HG03097 (cell line): ENCODE measurements at regions not wholly inside any gene's neighbourhood (a gene's known extent, or its start where the extent isn't known, plus 50 kb on each side); places are given as distances from the start of the nearest gene placed in this dataset.
"Not testable (repeated sequence)": the region's sequence is repeated elsewhere in the genome, so short reads cannot be mapped to it uniquely, and the experiment has no call there.

Experiments used
- ATAC-seq: cut with Tn5 transposase; IDR thresholded peaks from one replicate; pipeline ENCODE4 v1.9.1; 2021; ENCODE audit not compliant: unreplicated experiment, low FRiP score

DNA sequence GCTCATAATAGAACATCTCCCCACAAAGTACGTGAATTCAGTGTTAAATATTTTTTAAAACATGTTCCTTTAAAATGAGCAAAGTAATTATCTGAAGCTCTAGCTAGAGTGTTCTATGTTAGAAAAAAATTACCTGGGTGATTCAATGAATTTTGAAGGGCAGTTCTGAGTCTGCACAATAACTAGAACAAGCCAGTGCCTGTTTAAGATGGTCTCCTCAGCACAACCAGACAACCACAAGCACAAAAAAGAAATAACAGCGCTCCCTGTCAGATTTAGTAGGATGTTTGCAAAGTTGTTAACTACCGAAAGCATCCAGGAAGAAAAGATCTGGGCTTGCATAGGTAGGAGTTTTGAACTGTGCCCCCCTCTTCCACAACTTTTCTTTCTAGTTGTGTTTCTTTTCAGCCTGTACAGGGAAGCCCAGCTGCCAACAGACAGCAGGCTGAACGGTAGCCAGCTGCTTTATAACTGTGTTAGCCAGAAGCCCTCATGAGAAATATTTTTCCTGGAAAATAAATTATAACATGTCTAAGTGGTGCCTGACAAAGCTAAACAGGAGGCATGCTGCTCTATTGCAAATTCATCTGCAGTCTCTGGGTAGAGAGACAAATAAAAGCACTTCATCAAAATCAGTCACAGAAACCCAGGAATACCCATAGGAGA, 1026.9 kb downstream of the MAT2B start:
- no peak for ATAC-seq

DNA sequence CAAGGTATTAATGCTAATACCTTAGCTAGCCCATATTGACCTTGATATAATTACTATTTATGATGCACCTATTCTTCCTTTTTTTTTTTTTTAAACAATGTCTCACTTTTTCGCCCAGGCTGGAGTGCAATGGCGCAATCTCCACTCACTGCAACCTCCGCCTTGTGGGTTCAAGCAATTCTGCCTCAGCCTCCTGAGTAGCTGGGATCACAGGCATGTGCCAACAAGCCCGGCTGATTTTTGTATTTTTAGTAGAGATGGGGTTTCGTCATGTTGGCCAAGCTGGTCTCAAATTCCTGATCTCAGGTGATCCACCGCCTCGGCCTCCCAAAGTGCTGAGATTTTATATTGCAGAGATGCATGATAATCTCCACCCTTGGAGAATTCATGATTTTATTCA, 1028.0 kb downstream of the MAT2B start:
- ATAC-seq = not testable (repeated sequence)

DNA sequence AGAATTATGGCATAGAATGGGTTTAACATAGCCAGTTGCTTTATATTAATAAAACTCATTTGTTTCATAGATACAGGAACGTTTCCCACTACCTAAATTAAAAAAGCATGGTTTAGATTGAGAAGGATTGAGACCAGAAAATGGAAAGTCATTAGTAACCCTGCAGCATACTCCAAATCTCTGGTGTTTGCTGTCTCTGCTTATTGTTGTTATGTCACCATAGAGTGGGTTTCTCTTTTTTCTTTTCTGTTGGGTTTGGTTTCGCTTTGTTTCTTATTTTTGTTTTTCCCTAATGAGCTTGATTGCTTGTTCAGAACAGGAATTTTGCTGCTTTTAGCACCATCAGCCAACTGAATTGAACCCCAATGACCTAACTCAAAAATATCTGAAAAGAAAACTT, 1034.8 kb downstream of the MAT2B start:
- no peak for ATAC-seq

DNA sequence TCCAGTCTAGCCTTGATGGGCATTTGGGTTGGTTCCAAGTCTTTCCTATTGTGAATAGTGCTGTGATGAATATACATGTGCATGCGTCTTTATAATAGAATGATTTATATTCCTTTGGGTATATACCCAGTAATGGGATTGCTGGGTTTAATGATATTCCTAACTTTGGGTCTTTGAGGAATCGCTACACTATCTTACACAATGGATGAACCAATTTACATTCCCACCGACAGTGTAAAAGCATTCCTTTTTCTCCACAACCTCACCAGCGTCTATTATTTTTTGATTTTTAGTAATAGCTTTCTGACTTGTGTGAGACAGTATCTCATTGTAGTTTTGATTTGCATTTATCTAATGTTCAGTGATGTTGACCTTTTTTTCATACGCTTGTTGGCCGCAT, 1040.1 kb downstream of the MAT2B start:
- no peak for ATAC-seq

DNA sequence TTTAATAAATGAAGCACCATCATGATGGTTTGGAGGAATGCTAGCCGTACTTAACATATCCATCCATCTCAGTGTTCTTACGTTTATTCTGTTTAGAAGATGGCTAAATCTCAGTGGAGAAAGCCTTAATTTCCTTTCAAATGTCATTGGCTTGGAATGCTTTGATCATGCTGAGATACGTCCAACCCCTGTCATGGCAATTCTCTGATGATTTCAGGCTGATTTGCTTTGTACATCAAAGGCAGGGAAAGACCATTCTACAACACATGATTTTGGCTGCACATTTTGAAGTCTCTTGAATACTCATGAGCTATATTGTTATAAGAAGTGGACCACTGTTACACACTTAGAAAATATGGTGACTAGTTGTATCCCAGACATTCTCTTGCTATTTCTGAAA, 1048.4 kb downstream of the MAT2B start:
- no peak for ATAC-seq

DNA sequence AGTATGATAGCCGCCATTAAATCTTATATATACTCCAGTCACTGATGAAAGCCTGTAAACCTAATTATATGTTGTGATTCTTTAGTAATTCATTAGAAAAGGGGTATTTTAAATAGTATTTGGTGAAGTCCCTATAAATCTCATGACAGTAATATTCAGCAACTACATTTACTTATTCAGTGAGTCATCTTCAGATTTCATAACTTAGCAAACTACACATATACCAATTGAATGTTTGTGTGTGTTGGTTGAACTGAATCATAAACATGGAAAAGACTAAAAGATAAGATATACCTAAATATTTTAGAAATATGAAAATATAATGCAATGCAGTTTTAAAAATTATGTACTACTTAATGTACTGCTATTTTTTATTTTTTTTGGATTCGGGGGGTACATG, 1050.4 kb downstream of the MAT2B start:
- ATAC-seq = no peak

DNA sequence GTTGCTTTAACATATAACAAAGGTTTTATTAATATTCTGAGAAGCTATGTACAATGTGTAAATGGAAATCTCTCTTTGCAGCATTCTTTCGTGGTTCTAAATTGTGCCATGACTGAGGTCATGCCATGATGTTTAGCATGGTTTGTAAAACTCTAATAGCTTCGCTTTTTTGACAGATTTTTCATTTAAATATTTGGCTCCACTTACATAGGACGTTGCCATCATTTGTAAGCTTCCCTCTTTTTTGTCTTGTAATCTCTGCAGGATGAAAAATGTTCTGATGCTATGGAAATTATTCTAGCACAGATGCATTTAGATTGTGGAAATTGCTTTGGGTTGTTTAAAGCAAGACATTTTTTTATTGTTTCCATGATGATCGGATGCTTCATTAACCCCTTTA, 1054.8 kb downstream of the MAT2B start:
- no peak for ATAC-seq

DNA sequence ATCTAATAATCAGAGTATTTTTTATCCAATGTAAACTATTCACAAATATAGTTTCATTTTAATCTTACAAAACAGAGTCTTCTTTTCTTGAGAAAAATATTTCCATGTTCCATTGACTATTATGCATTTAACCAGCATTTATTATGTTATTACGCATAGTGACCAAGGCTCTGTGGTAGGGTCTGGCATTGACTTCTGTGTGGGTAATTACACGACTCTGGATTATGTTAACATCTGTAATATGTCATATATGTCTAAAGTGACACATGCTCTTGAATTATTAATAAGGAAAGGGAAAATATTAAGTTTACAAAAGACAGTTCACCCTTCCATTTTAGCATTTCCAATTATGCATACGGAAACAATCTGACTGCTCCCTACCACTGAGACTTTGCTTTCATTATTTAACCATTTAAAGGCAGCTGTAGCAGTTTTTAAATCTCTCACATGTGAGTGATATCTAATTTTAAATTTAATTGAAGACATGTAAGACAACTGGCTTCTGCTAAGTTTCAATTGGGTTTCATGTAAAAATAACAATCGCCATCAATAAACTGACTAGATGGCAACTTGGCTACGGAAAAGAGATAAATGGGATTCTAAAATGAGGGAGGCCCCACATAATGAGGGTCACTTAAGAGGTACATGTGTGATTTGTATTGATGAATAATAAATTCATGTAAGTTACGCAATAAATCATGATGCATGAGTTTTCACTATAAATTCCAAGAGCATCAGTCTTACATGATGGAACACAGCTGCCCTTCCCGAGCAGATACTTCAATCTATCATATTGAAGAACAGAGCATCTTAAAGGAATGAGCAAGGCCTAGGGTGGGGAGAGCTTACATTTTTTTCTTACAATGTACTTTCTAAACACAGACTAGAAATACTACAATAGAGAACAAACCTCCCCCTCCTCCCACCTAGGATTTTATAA, 1056.8 kb downstream of the MAT2B start:
- no peak for ATAC-seq

DNA sequence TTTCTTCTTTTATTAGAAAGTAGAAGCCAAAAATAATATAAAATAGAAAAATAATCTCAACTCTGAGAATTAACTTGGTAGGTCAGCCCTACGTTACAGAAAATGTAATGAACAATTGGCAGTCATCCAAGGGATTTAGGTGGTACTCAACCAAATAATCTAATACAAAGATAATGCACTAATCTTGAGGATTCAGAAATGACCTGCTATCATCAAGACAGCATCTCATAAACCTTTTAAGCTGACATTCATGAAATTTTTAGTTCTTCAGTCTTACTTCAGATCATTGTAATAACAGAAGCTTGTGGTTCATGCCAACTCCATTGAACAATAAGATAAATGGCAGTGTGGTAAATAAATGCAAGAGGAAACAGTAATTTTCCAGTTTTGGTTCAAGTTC, 1058.0 kb downstream of the MAT2B start:
- no peak for ATAC-seq

DNA sequence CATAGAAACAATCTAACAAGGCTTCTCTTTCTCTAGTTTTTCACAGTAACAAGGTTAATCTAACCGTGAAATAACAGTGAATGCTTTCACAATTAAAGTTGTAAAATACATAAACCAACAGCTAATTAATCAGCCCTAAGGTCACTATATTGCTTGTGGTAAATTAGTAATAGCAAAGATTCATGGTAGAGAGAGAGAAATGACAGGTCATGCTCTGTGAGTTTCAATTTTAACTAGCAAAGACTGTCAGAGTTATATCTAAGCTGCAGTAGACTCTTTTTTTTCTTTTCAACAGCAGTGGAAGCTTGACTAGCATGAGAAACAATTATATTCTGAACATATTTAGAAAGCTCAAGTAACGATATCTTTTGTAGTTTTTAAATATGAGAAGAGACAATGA, 1068.0 kb downstream of the MAT2B start:
- no peak for ATAC-seq

DNA sequence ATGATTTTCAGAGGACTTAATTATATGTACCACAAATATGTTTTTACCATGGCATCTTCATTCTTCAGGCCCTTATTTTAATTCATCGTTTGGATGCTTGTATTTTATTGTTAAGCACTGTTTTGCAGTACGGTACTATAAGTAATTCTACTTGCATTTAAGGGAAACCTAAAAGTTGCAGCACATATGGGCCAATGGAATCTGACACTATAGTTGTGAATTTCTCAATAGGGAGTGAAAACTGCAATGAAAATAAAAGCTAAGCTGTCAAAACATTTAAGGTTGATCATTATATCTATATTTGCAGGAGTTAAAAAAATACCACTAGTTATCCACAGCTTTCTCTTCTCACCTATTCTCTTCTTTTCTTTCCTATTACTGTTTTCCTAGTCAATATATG, 1071.8 kb downstream of the MAT2B start:
- ATAC-seq = no peak

DNA sequence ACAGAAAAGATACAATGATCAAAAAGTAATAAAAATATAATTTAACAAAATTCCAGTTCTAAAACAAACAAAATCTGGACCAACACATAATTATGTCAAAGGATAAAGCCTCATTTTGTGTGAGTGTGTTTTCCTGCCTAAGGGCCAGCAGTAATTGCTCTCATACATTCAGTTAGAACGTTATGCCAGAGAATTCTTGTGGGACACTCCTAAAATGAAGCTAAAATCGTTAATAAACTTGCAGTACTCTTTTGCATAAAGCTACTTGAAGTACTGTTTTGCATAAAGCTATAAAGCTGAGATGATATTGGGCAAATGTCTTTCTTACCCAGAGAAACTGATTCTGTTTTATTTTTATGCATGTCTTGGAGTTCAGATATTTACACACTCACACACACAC, 1072.3 kb downstream of the MAT2B start:
- ATAC-seq = no peak

DNA sequence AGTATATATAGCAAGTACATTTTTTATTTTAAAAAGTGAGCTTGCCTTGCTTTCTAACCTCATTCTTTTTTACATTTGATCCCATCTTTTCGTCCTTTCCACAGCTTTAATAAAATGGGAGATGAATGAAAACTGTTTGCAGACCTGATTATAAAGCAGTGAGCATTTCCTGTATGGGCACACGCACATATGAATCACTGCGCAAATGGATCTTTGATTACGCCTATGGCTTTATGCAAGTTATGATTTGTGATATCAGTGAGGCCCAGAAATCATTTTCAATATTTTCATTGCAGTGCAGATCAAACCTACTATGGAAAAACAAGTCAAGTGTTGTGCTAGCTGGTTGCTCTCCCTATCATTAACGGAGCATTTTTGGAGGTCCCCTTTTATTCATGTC, 1073.0 kb downstream of the MAT2B start:
- no peak for ATAC-seq

DNA sequence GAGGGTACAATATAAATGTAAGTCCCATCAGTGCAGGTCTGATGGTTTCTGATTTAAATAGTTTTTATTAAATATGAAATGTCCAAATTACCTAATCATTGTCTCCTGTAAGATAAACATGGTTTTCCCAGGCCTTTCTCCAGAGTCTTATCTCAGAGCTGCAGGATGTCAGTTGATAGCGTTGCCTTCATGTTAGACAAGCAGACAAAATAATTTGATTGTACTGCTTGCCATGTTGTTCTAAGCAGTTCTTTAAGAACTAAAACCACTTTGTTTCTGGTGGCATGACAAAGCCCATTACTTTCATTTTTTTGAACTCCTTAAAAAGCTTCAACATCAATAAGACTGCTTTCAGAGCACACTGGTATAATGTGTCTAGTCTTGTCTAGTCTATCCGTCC, 1073.5 kb downstream of the MAT2B start:
- ATAC-seq = no peak

DNA sequence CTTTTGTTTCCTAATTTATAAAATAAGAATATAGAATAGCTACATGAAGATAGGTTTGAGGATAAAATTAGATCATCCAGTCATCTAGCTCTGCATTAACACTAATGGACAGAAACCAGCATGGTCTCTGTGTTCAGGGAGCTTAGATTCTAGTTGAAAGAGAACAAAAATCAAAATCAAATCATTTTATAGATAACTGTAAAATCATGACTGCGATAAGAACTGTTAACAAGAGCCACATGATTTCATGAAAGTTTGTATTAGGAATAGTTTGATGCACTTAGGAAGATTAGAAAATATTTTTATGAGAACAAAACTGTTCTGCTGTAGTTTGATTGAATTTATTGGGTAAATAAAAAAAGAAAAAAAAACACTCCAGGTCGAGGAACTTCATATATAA, 1074.7 kb downstream of the MAT2B start:
- ATAC-seq = no peak

DNA sequence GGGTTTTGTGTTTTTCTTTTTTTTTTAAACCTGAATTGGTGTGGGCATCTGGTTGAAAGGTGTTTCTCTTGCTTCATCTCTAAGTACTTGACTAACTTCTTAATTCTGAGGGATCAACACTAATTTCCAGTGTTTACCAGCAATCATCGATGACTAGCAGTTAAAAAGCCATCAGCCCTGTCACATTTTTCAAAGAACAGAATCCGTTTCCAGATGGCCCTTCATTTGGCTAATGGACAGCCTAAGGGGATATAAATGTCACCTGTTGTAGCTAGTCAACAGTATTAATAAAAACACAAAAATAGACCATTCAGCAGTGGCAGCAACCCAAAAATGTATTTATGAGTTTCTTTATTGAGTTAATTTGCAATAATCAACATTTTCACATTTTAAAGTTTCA, 1076.5 kb downstream of the MAT2B start:
- no peak for ATAC-seq

DNA sequence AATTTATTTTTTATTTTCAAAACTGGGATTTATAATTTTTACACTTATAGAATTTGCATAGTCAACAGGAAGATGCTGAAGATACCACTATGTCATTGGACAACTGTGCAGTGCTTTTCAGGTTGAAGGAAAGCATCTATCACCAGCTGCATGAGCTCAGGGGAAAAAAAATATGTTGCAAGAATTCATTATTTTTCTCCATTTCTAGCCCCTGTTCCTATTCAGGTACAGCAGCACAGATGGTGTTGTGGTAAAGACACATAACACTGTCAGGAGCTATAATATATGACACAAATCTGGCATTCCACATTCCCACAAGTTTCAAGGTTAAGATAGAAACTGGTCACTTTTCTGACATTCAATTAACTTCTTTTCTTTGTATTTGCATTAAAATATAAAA, 1088.6 kb downstream of the MAT2B start:
- ATAC-seq = no peak

DNA sequence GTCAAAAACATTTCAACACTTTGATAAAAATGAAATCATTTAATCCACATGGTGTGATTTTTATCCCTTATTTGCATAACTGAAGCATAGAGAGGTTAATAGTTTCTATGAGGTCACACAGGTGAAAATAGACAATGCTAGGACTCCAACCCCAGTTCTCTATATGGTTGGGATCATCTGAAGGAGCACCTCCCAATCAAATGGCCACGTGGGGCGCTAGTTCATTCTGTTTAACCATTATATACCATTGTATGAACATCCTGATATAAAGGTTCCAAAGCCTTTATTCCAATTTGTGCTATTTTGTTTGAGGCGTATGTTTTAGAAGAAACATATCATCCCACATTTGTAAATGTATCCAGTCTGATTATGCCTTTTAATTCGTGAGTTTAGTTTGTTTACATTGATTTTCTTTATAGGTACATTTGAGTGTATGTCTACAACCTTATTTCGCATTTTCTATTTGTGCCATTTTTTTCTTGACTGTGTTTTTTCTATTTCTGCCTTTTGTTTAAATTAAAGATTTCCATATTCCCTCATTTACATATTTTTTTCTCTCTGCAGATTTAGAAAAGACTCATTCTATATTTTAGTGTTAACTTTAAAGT, 1092.0 kb downstream of the MAT2B start:
- ATAC-seq = peak; percentile 69

DNA sequence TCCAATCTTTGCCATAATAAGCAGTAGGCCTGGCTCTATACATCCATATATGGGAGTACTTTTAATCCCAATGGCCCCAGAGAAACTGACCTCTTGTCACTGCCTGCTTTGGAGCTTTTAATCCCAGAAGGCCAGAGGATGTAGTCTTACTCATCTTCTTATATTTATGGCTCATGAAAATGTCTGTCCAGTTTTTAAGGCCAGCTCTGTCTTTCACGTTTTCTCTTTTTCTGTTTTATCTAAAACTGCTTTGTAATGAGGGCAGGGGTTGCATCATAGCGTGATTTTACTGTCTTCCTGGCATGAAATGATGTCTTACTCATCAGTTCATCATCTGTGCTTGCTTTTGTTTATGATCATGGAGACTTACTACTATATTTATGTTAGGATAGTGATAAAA, 1094.9 kb downstream of the MAT2B start:
- no peak for ATAC-seq

DNA sequence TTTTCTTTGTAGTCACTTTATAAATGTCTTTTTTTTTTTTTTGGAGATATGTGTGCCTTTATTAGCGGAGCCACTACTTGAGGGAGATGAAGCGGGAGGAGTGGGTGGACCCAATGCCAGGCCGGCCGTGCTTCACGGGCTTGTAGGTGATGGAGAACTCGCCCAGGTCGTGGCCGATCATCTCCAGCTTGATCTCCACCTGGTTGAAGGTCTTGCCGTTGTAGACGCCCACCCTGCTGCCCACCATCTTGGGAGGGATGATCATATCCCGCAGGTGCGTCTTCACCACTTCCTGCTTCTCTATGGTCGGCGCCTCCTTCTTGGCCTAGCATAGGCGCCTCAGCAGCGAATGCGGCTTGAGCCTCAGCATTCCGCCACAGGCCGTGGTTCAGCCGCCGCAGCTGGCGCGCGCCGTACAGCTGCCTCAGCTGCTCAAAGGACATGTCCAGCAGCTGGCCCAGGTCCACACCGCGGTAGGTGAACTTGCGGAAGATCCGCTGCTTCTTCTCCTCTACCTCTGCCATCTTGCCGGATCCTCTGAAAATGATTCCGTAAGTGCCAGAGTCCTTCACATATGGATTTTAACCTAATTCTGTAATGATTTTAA, 1095.6 kb downstream of the MAT2B start:
- ATAC-seq = no peak

DNA sequence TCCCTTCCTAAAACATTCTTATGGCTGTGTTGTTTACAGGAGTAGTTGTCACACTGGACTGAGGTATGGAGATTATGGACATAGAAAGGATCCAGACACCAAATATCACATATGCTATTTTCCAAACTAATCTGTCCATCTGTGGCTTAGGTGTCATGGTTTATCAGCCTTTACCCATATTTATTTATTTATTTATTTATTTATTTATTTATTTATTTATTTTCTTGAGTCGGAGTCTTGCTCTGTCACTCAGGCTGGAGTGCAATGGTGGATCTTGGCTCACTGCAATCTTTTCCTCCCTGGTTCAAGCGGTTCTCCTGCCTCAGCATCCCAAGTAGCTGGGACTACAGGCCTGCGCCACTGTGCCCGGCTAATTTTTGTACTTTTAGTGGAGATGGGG, 1103.1 kb downstream of the MAT2B start:
- no peak for ATAC-seq
